NCI-H1092 (cell line): ENCODE measurements at regions not wholly inside any gene's neighbourhood (a gene's known extent, or its start where the extent isn't known, plus 50 kb on each side); places are given as distances from the start of the nearest gene placed in this dataset.
"Not testable (repeated sequence)": the region's sequence is repeated elsewhere in the genome, so short reads cannot be mapped to it uniquely, and the experiment has no call there.

Experiments used
- DNase-seq: peaks from one replicate; lab custom pipeline; 2025; lab: John Stamatoyannopoulos, UW

DNA sequence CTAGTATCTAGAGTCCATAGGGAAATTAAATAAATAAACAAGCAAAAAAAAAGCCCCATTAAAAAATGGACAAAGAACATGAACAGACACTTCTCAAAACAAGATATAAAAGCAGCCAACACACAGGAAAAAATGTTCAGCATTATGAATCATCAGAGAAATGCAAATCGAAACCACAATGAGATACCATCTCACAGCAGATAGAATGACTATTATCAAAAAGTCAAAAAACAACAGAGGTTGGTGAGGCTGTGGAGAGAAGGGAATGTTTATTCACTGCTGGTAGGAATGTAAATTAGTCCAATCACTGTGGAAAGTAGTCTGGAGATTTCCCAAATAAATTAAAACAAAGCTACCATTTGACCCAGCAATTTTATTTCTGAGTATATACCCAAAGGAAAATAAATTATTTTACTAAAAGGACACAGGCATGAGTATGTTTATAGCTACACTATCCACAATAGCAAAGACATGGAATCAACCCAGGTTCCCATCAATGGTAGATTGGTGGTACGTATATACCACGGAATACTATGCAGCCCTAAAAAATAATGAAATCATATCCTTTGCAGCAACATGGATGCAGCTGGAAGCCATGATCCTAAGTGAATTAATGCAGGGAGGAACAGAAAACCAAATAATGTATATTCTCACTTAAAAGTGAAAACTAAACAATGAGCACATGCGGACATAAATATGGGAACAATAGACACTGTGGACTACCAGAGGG, 366.5 kb upstream of the SEMA3C start:
- no peak for DNase-seq

DNA sequence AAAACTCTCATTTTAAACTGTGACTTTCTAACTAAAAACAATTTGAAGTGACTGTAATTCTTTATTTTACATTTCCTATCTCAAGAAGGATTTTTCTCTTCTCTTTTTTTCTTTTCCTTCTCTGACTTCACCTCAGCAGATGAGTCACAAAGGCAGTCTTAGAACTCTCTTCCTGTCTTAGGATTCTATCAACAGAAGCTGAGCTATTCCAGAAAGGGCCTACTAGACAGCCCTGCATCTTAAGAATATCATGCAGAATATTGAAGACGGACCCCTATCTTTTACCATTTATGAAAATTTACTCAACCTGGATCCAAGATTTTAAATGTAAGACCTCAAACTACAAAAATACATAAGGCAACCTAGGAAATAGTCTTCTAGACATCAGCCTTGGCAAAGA, 365.7 kb upstream of the SEMA3C start:
- DNase-seq, result no peak

DNA sequence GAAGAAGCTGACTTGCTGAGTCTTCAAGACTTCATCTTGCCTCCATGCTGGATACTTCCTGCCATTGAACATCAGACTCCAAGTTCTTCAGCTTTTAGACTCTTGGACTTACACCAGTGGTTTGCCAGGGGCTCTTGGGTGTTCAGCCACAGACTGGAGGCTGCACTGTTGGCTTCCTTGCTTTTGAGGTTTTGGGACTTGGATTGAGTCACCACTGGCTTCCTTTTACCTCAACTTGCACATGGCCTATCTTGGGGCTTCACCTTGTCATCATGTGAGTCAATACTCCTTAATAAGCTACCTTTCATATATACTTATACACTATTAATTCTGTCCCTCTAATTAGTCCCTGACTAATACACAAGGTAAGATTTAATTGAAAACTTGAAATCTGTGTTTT, 361.7 kb upstream of the SEMA3C start:
- DNase-seq, result no peak

DNA sequence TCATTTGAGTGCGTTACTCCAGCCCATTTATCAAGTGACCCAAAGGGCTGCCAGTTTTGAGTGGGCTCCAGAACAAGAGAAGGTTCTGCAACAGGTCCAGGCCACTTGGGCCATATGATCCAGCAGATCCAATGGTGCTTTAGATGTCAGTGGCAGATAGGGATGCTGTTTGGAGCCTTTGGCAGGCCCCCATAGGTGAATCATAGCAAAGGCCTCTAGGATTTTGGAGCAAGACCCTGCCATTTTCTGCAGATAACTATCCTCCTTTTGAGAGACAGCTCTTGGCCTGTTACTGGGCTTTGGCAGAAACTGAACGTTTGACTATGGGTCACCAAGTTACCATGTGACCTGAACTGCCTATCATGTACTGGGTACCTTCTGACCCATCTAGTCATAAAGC, 358.8 kb upstream of the SEMA3C start:
- DNase-seq, result no peak

DNA sequence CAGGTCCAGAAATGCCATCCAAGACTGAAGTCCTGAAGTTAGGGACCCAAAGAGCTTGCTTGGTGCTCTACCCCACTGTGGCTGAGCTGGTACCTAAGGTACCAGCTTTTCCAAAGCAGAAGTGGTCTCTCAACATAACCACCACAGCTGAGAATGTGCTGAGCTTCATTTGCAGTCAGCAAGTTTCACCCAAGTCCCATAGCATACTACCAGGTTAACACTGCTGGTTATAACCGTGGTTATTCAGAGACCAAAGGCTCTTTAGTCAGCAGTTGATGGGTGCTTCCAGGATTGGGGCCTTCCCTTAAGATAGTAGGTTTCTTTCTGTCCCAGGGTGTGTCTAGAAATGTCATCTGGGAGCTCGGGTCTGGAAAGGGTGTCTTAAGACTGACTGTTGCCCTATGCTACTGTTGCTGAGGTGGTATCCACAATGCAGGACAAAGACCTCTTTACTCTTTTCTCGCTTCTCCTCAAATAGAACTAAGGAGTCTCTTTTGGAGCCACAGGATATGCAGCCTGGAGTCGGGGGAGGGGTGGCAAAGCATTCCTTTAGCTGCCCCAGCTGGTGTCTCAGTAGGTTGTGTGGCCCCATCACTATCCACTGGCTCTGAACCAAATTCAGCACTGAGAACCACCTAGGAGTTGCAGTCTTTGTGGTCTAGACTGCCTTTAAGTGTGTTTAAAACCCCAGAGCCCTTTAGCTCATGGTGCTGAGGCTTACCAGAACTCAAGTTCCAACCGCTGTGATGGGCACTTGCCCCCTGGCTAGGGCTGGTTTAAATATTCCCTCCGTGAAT, 354.9 kb upstream of the SEMA3C start:
- no peak for DNase-seq

DNA sequence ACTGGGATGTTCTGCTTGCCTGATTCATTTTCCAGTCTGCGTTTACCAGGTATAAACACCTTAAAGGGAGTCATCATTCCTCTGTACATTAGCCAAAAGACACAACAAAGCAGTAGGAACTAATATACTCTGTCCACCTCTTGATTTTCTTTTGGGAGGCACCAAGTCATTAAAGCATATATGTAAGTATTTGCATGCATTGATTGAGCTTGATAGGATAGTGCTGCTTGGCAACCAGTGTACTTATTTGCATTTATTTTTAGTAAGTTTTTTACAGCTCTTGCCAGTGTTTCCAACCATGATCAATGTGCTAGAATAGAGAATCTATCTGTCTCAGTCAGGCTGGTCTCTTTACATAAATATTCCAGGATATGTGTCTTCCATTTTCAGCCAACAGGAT, 353.3 kb upstream of the SEMA3C start:
- DNase-seq, result no peak

DNA sequence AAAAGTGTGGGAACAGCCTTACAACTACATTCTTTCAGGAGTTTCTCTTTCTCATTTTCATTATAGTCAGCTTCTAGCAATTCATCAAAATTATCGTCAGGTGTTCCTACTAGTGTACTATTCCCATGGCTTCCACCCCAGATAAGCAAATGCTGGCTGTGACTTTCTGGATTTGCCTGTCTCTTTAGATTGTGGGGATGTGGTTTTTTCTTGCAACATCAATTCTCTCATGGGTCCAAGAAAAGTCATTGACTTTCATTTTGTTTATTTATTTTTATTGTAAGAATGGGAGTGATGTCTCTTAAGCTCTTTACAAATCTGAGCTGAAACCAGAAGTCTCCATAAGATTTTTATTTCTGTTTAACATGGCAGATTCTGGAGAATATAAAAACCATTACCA, 349.7 kb upstream of the SEMA3C start:
- DNase-seq, result no peak

DNA sequence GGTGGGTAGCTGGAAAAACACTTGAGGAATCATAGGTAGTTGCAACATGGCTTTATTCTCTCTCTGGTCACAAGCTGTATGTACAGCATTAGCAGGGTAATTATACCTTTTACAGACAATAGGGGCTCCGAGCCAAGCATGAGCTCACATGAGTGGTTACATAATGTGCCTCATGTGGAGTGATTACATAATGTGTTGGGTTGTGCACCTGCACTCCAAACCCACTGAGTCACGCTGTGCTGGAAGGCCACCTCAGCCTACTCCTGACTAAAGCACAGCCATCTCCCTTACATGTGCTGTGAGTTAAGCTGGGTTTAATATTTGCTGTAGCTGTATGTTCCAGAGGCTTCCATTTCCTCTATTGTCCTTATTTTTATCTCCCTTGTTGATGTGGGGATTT, 348.7 kb upstream of the SEMA3C start:
- no peak for DNase-seq

DNA sequence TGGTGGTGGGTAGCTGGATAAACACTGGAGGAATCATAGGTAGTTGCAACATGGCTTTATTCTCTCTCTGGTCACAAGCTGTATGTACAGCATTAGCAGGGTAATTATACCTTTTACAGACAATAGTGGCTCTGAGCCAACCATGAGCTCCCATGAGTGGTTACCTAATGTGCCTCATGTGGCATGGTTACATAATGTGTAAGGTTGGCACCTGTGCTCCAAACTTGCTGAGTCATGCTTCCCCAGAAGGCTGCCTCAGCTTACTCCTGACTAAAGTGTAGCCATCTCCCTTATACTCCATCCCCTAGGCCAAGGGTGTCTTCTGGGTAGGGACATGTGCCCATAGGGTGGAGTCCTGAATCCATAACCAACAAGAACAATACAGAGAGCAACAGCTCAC, 345.3 kb upstream of the SEMA3C start:
- DNase-seq, result no peak

DNA sequence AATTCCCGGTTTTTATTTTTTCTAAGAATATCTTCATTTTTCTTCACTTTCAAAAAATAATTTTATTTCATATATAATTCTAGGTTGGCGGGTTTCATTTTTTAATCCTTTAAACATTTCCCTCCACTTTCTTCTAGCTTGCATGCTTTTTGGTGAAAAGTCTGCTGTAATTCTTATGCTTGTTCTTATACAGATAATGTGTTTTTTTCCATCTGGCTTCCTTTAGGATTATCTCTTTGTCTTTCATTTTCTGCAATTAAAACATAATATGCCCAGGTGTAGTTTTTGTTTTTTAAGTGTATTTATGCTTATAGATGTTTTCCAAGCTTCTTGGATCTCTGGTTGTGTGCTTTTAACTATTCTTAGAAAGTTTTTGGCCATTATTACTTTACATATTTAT, 341.3 kb upstream of the SEMA3C start:
- no peak for DNase-seq

DNA sequence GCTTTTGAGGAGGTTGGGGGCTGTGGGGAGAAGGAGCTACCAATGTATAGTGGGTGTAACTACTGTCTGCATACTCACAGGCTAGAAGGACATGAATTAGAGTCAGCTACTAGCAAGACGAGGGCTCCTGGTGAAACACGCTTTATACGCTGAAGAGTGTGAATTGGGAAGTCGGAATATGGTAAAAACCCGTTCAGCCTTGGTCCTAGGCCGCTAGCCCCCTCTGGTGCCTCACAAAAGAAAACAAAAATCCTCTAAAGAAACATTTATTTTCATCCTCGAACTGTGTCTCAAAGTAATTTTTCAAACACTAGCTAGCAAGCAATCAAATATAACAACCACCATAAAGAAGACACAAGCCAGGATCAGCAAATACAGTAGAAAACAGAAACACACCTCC, 338.1 kb upstream of the SEMA3C start:
- no peak for DNase-seq

DNA sequence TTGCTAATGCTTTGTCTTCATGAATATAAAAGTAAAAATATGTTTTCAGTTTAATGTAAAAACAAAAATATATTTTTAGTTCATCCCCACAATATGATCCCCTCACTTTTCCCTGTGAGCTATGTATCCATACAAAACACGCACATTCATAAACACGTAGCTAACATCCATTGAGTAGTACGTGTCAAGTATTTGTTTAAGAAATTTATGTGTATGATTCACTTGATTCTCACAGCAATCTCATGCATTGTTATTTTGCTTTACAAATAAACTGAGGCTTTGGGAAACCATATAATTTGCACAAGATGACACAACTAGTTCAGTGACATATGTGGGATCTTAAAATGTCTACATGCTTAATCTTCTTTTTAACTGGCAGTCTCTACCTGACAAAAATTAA, 329.6 kb upstream of the SEMA3C start:
- no peak for DNase-seq

DNA sequence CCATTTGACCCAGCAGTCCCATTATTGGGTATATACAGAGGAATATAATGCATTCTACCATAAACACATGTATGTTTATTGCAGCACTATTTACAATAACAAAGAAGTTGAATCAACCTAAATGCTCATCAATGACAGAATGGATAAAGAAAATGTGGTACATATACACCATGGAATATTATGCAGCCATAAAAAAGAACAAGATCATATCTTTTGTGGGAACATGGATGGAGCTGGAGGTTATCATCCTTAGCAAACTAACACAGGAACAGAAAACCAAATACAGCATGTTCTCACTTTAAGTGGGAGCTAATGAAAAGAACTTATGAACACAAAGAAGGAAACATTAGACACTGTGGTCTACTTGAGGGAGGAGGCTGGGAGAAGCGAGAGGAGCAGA, 328.5 kb upstream of the SEMA3C start:
- not testable (repeated sequence) for DNase-seq

DNA sequence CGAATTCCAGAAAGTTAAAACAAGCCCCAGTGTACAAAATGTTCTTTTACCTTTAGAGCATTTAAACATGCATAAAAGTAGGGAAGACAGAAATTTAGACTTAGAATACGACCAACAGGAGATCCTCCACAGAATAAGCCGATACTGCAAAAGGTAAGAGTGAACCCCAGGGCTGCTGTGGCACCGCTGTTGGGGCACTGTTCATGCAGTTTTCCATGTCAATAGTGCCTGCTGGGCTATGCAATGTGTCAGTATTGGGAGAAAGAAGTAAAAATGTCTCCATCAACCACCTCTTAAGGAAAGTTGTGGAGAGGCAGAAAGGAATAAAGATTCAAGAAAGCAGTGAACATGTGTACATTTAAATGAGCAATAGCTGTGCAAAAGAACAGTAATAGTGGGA, 326.5 kb upstream of the SEMA3C start:
- DNase-seq, result no peak

DNA sequence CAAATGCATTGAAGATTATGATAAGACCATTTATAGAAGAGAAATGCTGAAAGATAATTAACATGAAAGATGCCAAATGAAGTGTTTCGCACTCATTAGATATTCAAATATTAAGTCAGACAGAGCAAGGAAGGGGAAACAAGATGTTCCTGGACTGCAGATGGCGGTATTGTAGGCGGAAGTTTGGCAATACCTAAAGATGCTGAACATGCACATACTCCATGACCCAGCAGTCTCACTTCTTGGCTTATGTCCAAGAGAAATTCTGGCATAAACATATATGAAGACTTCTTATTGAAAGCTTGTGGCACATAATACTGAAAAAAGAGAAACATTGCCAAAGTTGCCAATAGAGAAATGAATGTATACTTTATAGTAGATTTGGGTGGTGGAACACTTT, 325.4 kb upstream of the SEMA3C start:
- no peak for DNase-seq

DNA sequence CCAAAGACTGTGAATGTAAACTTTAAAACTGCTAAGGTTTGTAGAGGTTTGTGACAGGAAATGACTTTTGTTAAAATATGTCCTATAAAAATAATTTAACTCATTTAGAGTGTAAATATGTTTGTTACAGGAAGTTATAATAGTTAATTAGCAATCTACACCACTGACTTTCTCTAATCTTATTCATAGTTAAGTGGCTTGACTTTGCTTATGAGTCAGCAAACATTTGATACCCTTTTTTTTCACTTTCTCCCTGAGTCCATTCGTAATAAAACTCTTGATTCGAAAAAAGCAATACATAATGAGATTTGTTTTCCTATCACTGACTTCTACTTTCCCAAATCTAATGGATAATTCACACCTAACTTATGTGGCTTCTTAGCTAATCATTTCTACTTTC, 317.7 kb upstream of the SEMA3C start:
- no peak for DNase-seq

DNA sequence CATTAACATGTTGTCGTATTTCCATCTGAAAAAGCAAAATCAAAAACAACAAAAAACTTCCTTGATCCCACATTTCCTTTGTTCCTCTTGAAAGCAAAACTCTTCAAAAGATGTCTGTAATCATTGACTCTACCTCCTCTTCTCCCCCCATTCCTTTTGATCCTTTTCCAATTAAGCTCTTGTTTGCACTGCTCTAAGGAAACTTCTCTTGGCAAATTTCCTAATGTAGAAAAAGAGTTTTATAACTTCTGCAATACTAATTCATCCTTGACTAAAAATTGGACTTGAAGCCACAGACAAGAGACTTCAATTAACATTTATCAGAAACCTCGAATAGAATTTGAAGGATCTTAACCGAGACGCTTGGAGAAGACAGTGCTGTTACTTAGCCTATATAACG, 317.1 kb upstream of the SEMA3C start:
- DNase-seq, result no peak

DNA sequence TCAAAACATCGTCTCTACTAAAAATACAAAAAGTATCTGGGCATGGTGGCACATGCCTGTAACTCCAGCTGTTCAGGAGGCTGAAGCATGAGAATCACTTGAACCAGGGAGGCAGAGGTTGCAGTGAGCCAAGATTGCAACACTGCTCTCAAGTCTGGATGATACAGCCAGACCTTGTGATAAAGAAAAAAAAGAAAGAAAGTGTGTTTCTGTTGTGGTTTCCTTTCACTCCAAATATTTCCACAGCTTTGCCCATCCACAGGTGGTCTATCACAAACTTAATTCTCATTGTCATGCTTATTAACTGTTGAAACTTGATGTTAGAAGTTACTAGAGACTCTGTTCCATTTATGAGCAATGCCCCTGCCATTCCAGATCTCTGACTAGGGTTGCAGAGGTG, 316.0 kb upstream of the SEMA3C start:
- no peak for DNase-seq

DNA sequence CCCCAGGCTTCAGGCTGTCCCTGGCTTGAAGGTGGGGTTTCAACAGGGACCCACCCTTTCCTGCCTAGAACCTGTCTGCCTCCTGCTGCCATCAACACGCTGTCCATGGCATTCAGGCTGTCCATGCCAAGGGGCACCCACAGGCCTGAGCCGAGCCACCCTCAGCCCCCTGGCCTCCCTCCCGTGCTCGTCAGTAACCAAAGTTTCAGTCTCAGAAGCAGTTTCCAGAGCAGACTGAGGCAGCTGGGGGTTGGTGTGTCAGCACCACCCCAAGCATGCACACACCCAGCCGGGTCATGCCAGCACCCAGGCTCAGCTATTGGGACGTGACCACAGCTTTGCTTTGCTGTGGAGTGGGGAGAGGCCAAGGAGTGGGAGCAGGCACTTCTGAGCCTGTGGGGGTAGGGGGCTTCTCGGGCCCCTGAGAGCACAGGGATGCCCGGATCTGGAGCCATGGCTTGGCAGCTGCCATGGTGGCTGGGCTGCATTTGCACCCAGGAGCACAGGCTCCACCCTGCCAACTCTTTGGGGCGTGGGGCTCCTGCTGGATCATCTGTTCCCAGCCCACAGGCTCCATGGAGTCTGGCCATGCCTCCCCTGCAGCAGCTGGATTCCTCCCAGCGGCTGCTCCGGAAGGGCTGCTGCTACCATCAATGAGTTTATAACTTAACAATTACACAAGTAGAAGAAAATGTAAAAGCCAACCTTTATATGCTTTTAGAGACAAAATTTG, 314.5 kb upstream of the SEMA3C start:
- no peak for DNase-seq

DNA sequence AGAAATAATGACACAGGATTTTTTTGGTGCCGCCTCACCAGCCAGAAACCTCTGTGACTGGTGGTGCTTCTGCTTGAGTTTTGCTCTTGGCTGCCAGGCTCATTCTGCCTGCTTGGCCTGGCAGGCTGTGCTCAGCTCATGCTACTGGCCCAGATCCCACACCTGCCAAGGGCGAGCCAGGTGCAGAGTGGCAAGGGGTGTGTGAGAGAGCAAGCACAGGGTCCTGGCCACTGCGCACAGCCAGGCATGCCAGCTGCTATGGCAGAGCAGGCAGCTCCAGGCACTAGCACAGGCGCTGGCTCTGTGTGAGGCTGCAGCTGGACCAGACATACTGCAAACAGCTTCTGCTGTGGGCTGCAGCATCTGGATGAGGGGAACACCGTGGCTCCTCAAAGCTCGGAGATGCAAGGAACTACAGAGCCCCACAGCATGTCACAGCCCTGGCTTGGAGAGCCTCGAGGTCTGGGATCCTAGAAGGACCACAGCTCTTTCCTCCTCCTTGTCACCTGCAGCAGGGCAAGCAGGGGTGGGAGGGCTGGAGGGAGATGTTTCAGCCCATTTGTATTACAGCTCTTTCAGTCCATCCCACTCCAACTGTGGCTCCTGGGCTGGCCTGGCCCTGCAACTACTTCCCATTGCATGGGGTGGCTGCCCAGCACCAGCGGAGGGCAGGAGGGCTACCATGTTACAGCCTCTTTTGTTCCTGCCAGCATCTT, 313.4 kb upstream of the SEMA3C start:
- DNase-seq, result peak; percentile 73

DNA sequence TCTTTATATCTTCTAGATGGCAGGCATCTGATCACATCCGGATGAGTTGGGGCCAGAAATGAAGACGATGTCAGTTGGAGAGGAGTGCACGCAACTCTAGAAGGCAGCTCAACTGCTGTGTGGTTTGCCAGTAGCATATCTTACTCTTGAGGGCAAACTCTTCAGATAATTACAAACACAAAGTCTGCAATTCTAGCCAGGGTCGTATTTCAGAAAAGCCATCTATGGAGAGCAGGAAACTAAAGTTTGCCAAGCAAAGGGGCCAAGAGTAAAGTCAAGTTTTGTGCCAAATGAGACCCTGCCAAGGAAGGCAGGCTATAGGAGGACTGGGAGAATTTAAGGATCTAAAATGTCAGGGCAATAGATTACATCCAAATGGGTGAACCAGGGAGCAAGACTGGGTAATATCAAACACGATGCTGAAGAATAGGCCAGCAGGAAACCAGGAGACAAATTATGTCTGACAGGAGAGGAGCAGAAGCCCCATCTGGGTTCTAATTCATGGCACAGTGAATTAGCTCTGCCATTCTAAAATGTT, 312.5 kb upstream of the SEMA3C start:
- DNase-seq, result peak; percentile 14

DNA sequence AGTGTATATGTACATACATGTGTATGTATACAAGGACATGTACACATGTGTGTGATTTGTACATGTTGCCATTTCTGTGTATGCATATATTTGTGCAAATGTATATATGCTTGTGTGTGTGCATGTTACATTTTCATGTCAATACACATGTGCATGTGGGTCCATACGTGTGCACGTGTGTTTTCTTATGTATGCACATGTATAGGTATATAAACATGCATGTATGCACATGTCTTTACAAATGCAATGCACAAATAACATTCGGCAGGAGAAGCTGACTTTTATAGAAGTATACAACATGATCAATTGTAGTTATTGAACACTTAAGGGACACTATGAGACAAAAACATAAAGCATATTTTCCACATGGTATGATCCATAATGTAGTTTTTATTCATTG, 307.4 kb upstream of the SEMA3C start:
- no peak for DNase-seq
